ENCODE measurements at regions not wholly inside any gene's neighbourhood (a gene's known extent, or its start where the extent isn't known, plus 50 kb on each side); places are given as distances from the start of the nearest gene placed in this dataset.
A peak's percentile ranks its signal among the peaks of the same experiment; 100 is the strongest.

DNA sequence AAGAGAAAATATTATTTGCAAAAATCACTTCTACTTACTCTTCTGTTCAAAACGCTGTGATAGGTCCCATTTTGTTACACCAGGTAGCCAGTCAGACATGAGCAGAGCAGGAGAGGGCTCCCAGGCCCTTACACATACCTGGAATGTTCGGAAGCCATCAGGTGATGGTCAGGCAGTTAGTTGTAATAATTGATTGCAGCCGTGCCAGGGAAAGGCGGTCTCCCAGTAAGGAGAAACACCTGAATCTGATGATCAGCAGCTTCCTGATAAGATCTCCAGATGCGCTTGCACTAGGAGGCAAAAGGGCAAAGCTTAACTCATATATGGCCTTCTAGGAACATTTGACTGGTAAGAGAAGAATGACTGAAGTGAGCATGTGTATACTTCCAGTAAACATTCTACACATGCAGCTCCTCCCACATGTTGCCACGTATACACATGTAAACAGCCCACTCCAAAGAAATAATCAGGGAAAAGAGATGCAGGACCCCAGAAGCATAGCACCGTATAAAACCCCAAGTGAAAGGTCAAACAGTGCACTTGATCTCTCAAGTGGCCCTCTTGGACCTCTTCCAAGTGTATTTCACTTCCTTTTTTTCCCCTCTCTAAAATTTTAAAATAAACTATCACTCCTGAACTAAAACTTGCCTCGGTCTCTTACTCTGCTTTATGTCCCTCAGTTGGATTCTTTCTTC lies 1338.0 kb downstream of the FSTL5 start:
- Histone ChIP-seq H3K4me2 (ENCODE audit: control insufficient read depth, insufficient read depth) (no peak overlapping the region), H3K79me2 (ENCODE audit: control insufficient read depth, insufficient read depth, low read length) (no peaks in the 10 kb centered on the region), H3K4me1 (ENCODE audit: control insufficient read depth, insufficient read depth, low read length) (no peaks in the 10 kb centered on the region), H3K27ac (ENCODE audit: control insufficient read depth, insufficient read depth) (no peak overlapping the region), H3K9me3 (replicated peaks; ENCODE audit: control insufficient read depth, insufficient read depth, low read length) (no peaks in the 10 kb centered on the region), H4K20me1 (ENCODE audit: control insufficient read depth, insufficient read depth) (no peaks in the 10 kb centered on the region), H3K27me3 (replicated peaks in 1 of 2; ENCODE audit: control insufficient read depth in 2 of 2, insufficient read depth in 2 of 2, low read length in 1 of 2) (no peaks in the 10 kb centered on the region), H2AFZ (ENCODE audit: control insufficient read depth, low read depth, low read length) (peak overlapping the region; percentile 7; the same call in 1 of the 2 replicates), H3K9ac (ENCODE audit: control insufficient read depth, insufficient read depth, low read length) (no peak overlapping the region), H3K4me3 (no peak overlapping the region), H3K36me3 (ENCODE audit: control insufficient read depth in 2 of 2, insufficient read depth in 2 of 2, low read length in 1 of 2) (no peaks in the 10 kb centered on the region)
- ChIA-PET RAD21 (ENCODE audit: unreplicated experiment) (no interaction called here), SMC1A (ENCODE audit: uncharacterized antibody, unreplicated experiment) (no interaction called here), POLR2A (no interaction called here), CTCF (no interaction called here)
- TF ChIP-seq NR2F1 (conservative IDR thresholded peaks at IDR 0.05) (peak; percentile 53; the same call in 1 of the 2 replicates), TBL1XR1 (IDR thresholded peaks at IDR 0.05; ENCODE audit: low read depth, low read length) (no peak), SPI1 (IDR thresholded peaks at IDR 0.05; ENCODE audit: borderline replicate concordance, insufficient read depth, low read depth, low read length) (peak; percentile 60), ZZZ3 (IDR thresholded peaks at IDR 0.05; ENCODE audit: control insufficient read depth, insufficient read length, low read depth) (no peak)
- TF ChIP-seq, protein P1, sequence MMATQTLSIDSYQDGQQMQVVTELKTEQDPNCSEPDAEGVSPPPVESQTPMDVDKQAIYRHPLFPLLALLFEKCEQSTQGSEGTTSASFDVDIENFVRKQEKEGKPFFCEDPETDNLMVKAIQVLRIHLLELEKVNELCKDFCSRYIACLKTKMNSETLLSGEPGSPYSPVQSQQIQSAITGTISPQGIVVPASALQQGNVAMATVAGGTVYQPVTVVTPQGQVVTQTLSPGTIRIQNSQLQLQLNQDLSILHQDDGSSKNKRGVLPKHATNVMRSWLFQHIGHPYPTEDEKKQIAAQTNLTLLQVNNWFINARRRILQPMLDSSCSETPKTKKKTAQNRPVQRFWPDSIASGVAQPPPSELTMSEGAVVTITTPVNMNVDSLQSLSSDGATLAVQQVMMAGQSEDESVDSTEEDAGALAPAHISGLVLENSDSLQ (IDR thresholded peaks at IDR 0.05), result no peak
- in situ Hi-C loops (cut with MboI), result no loop called here
- no peak for DNase-seq (ENCODE audit: low read depth, low spot score)
- peak; percentile 54 for ATAC-seq
- BruUV-seq (replicated peaks), result no TSS peak
- 48% methylated on average over 8 of the region's 8 CpGs for WGBS (ENCODE audit: insufficient coverage, insufficient replicate concordance, low lambda C conversion rate, missing lambda C conversion rate)
- intact Hi-C loops (cut with micrococcal nuclease; ENCODE audit: unreplicated experiment), result no loop called here
- no peak for FAIRE-seq

DNA sequence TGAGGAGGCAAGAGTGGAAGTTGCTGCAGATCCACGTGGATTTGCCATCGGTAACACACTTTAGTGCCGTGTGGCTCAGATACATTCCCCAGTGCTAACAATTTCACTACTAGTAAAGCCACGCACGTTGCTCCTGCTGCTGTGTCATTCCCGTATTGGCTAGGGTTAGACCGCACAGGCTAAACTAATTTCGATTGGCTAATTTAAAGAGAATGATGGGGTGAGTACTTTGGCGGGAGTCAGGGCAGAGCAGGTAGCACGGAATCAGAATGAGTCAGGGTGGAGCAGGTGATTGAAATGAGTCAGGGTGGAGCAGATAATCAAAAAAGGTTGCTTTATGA lies 1337.5 kb downstream of the FSTL5 start:
- H3K9me3 ChIP-seq (replicated peaks; ENCODE audit: control insufficient read depth, insufficient read depth, low read length), result no peaks in the 10 kb centered on the region
- H2AFZ ChIP-seq (ENCODE audit: control insufficient read depth, low read depth, low read length), result peak overlapping the region; percentile 7; the same call in 1 of the 2 replicates
- WGBS (ENCODE audit: insufficient coverage, insufficient replicate concordance, low lambda C conversion rate, missing lambda C conversion rate), result 32% methylated on average over 10 of the region's 10 CpGs
- no TSS peak for BruUV-seq (replicated peaks)
- ChIA-PET POLR2A (no interaction called here), CTCF (no interaction called here), RAD21 (ENCODE audit: unreplicated experiment) (no interaction called here), SMC1A (ENCODE audit: uncharacterized antibody, unreplicated experiment) (no interaction called here)
- in situ Hi-C loops (cut with MboI), result no loop called here
- FAIRE-seq (no peak), ATAC-seq (peak; percentile 47), DNase-seq (ENCODE audit: low read depth, low spot score) (no peak)
- no peaks in the 10 kb centered on the region for H3K36me3 ChIP-seq (ENCODE audit: control insufficient read depth in 2 of 2, insufficient read depth in 2 of 2, low read length in 1 of 2)
- H3K27ac ChIP-seq (ENCODE audit: control insufficient read depth, insufficient read depth), result no peak overlapping the region
- H3K27me3 ChIP-seq (replicated peaks in 1 of 2; ENCODE audit: control insufficient read depth in 2 of 2, insufficient read depth in 2 of 2, low read length in 1 of 2), result no peaks in the 10 kb centered on the region
- H3K4me3 ChIP-seq, result no peak overlapping the region
- intact Hi-C loops (cut with micrococcal nuclease; ENCODE audit: unreplicated experiment), result no loop called here
- H4K20me1 ChIP-seq (ENCODE audit: control insufficient read depth, insufficient read depth), result no peaks in the 10 kb centered on the region
- no peaks in the 10 kb centered on the region for H3K79me2 ChIP-seq (ENCODE audit: control insufficient read depth, insufficient read depth, low read length)
- no peak overlapping the region for H3K4me2 ChIP-seq (ENCODE audit: control insufficient read depth, insufficient read depth)
- no peak overlapping the region for H3K9ac ChIP-seq (ENCODE audit: control insufficient read depth, insufficient read depth, low read length)
- no peaks in the 10 kb centered on the region for H3K4me1 ChIP-seq (ENCODE audit: control insufficient read depth, insufficient read depth, low read length)
- TF ChIP-seq CEBPB (IDR thresholded peaks at IDR 0.05; ENCODE audit: borderline replicate concordance in 1 of 2, low read depth in 2 of 2, low read length in 2 of 2) (no peak), FOXK2 (IDR thresholded peaks at IDR 0.05) (no peak), POLR2AphosphoS2 (IDR thresholded peaks at IDR 0.05; ENCODE audit: low read depth, low read length) (no peak), HDAC6 (IDR thresholded peaks at IDR 0.05; ENCODE audit: unreplicated experiment) (no peak), MEF2B (IDR thresholded peaks at IDR 0.05; ENCODE audit: partially characterized antibody, poor library complexity, severe bottlenecking) (no peak), NR2C2 (IDR thresholded peaks at IDR 0.05; ENCODE audit: borderline replicate concordance, control insufficient read depth, insufficient read length, low read depth) (no peak), ZNF274 (IDR thresholded peaks at IDR 0.05; ENCODE audit: insufficient read depth, insufficient read length) (no peak), PML (IDR thresholded peaks at IDR 0.05; ENCODE audit: low read length) (no peak), BRCA1 (IDR thresholded peaks at IDR 0.05; ENCODE audit: low read depth, low read length) (no peak)
- TF ChIP-seq, protein P2, sequence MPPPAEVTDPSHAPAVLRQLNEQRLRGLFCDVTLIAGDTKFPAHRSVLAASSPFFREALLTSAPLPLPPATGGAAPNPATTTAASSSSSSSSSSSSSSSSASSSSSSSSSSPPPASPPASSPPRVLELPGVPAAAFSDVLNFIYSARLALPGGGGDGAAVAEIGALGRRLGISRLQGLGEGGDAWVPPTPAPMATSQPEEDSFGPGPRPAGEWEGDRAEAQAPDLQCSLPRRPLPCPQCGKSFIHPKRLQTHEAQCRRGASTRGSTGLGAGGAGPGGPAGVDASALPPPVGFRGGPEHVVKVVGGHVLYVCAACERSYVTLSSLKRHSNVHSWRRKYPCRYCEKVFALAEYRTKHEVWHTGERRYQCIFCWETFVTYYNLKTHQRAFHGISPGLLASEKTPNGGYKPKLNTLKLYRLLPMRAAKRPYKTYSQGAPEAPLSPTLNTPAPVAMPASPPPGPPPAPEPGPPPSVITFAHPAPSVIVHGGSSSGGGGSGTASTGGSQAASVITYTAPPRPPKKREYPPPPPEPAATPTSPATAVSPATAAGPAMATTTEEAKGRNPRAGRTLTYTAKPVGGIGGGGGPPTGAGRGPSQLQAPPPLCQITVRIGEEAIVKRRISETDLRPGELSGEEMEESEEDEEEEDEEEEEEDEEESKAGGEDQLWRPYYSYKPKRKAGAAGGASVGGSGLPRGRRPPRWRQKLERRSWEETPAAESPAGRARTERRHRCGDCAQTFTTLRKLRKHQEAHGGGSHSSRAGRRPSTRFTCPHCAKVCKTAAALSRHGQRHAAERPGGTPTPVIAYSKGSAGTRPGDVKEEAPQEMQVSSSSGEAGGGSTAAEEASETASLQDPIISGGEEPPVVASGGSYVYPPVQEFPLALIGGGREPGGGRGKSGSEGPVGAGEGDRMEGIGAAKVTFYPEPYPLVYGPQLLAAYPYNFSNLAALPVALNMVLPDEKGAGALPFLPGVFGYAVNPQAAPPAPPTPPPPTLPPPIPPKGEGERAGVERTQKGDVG (CRISPR knock-in tag; IDR thresholded peaks at IDR 0.05), result no peak
